HEK293 (cell line): ENCODE measurements at regions not wholly inside any gene's neighbourhood (a gene's known extent, or its start where the extent isn't known, plus 50 kb on each side); places are given as distances from the start of the nearest gene placed in this dataset.

ENCODE experiments used
- CTCF ChIA-PET: fragments of 350-600 bp; formaldehyde crosslinking; extraction: SDS; loops from one replicate; lab custom pipeline; 2021; ENCODE audit warnings: antibody characterized with exemption; lab: Yijun Ruan, JAX
- POLR2A ChIA-PET: fragments of 300-600 bp; formaldehyde crosslinking; extraction: SDS; loops from one replicate; lab custom pipeline; 2020; ENCODE audit warnings: antibody characterized with exemption, inconsistent platforms; lab: Yijun Ruan, JAX
- H3K27ac ChIP-seq: fragments of 200-500 bp; sonication (Bioruptor generic); 2 replicates; pipeline ENCODE4 v1.5.1; 2014; ENCODE audit warnings: low read depth, low read length, control low read depth, inconsistent platforms; ENCODE audit errors: extremely low read depth
- H3K36me3 ChIP-seq, 2 experiments: fragments of 200-500 bp in 1 of 2; sonication (Bioruptor generic) in 1 of 2; 1 replicate in 1 of 2; 2 replicates in 1 of 2; pipeline ENCODE4 v1.5.1; 2014 to 2017; ENCODE audit warnings: inconsistent platforms in 2 of 2, low read length in 2 of 2; ENCODE audit not compliant: control insufficient read depth in 2 of 2, insufficient read depth in 1 of 2
- H3K4me1 ChIP-seq: fragments of 200-500 bp; sonication (Bioruptor generic); 2 replicates; pipeline ENCODE4 v1.5.1; 2014; ENCODE audit warnings: mild to moderate bottlenecking, low read length, inconsistent platforms; ENCODE audit not compliant: control insufficient read depth, insufficient read depth
- H3K4me3 ChIP-seq: 2 replicates; pipeline ENCODE4 v1.5.1; 2011; ENCODE audit warnings: low read depth, mild to moderate bottlenecking, control low read depth, low read length, moderate library complexity
- H3K9me3 ChIP-seq: fragments of 200-500 bp; sonication (Bioruptor generic); 2 replicates; pipeline ENCODE4 v1.5.1; 2014; ENCODE audit warnings: low read depth, low read length, inconsistent platforms; ENCODE audit not compliant: control insufficient read depth, insufficient read depth
- ELK4 ChIP-seq: IDR thresholded peaks from 2 replicates; pipeline ENCODE4 v1.6.1; 2011; ENCODE audit warnings: mild to moderate bottlenecking, low read depth, low read length, borderline replicate concordance
- IKZF3 ChIP-seq: fragments of 450-650 bp; IDR thresholded peaks from 2 replicates; pipeline ENCODE4 v1.5.0; 2018; ENCODE audit warnings: missing biosample characterization, mild to moderate bottlenecking, missing genetic modification characterization, moderate library complexity
- MYNN ChIP-seq: fragments of 450-650 bp; formaldehyde crosslinking; IDR thresholded peaks from 2 replicates; pipeline ENCODE4 v1.5.1; 2016; ENCODE audit warnings: missing biosample characterization, missing genetic modification characterization, borderline replicate concordance
- REST ChIP-seq: fragments of 450-650 bp; formaldehyde crosslinking; IDR thresholded peaks from 2 replicates; pipeline ENCODE4 v1.5.1; 2016; ENCODE audit warnings: missing biosample characterization, missing genetic modification characterization
- SALL2 ChIP-seq: fragments of 450-650 bp; formaldehyde crosslinking; IDR thresholded peaks from 2 replicates; pipeline ENCODE4 v1.5.0; 2017; ENCODE audit warnings: missing biosample characterization, mild to moderate bottlenecking, missing genetic modification characterization, borderline replicate concordance
- SCRT2 ChIP-seq: fragments of 450-650 bp; formaldehyde crosslinking; IDR thresholded peaks from 2 replicates; pipeline ENCODE4 v1.5.1; 2016; ENCODE audit warnings: missing biosample characterization, missing genetic modification characterization
- SP7 ChIP-seq: fragments of 450-650 bp; formaldehyde crosslinking; IDR thresholded peaks from 2 replicates; pipeline ENCODE4 v1.5.1; 2016; ENCODE audit warnings: missing biosample characterization, missing genetic modification characterization
- YY1 ChIP-seq: fragments of 450-650 bp; formaldehyde crosslinking; IDR thresholded peaks from 2 replicates; pipeline ENCODE4 v1.5.1; 2018; ENCODE audit warnings: missing biosample characterization, missing genetic modification characterization
- ZBTB10 ChIP-seq: fragments of 450-650 bp; formaldehyde crosslinking; IDR thresholded peaks from 2 replicates; pipeline ENCODE4 v1.5.1; 2016; ENCODE audit warnings: missing biosample characterization, missing genetic modification characterization
- ZBTB21 ChIP-seq: fragments of 450-650 bp; formaldehyde crosslinking; IDR thresholded peaks from 2 replicates; pipeline ENCODE4 v1.5.1; 2017; ENCODE audit warnings: missing biosample characterization, missing genetic modification characterization
- ZNF133 ChIP-seq: fragments of 450-650 bp; formaldehyde crosslinking; IDR thresholded peaks from 2 replicates; pipeline ENCODE4 v1.5.1; 2016; ENCODE audit warnings: missing biosample characterization, missing genetic modification characterization
- ZNF140 ChIP-seq: fragments of 450-650 bp; formaldehyde crosslinking; IDR thresholded peaks from 2 replicates; pipeline ENCODE4 v1.5.1; 2016; ENCODE audit warnings: missing biosample characterization, missing genetic modification characterization
- ZNF19 ChIP-seq: fragments of 450-650 bp; formaldehyde crosslinking; IDR thresholded peaks from 2 replicates; pipeline ENCODE4; 2016; ENCODE audit warnings: missing biosample characterization, missing genetic modification characterization, low read depth
- ZNF239 ChIP-seq: fragments of 450-650 bp; formaldehyde crosslinking; IDR thresholded peaks from 2 replicates; pipeline ENCODE4 v1.5.1; 2016; ENCODE audit warnings: missing biosample characterization, missing genetic modification characterization
- ZNF311 ChIP-seq: fragments of 450-650 bp; formaldehyde crosslinking; IDR thresholded peaks from 2 replicates; pipeline ENCODE4 v1.5.1; 2017; ENCODE audit warnings: missing biosample characterization, missing genetic modification characterization, borderline replicate concordance
- ZNF362 ChIP-seq: fragments of 450-650 bp; formaldehyde crosslinking; IDR thresholded peaks from 2 replicates; pipeline ENCODE4 v1.5.1; 2016; ENCODE audit warnings: missing biosample characterization, missing genetic modification characterization
- ZNF423 ChIP-seq: fragments of 450-650 bp; formaldehyde crosslinking; IDR thresholded peaks from 2 replicates; pipeline ENCODE4 v1.5.1; 2016; ENCODE audit warnings: missing biosample characterization, missing genetic modification characterization
- ZNF473 ChIP-seq: fragments of 450-650 bp; formaldehyde crosslinking; IDR thresholded peaks from 2 replicates; pipeline ENCODE4 v1.5.1; 2017; ENCODE audit warnings: missing biosample characterization, missing genetic modification characterization
- ZNF549 ChIP-seq: fragments of 450-650 bp; IDR thresholded peaks from 2 replicates; pipeline ENCODE4 v1.5.1; 2018; ENCODE audit warnings: missing biosample characterization, missing genetic modification characterization, mild to moderate bottlenecking, inconsistent platforms, moderate library complexity
- ZNF610 ChIP-seq: fragments of 450-650 bp; formaldehyde crosslinking; IDR thresholded peaks from 2 replicates; pipeline ENCODE4 v1.5.1; 2016; ENCODE audit warnings: missing biosample characterization, missing genetic modification characterization, borderline replicate concordance
- ZNF677 ChIP-seq: fragments of 450-650 bp; IDR thresholded peaks from 2 replicates; pipeline ENCODE4 v1.5.0; 2018; ENCODE audit warnings: missing biosample characterization, mild to moderate bottlenecking, missing genetic modification characterization, moderate library complexity
- ZNF701 ChIP-seq: fragments of 450-650 bp; formaldehyde crosslinking; IDR thresholded peaks from 2 replicates; pipeline ENCODE4 v1.5.1; 2016; ENCODE audit warnings: missing biosample characterization, missing genetic modification characterization
- ZNF704 ChIP-seq: fragments of 450-650 bp; formaldehyde crosslinking; IDR thresholded peaks from 2 replicates; pipeline ENCODE4 v1.5.1; 2016; ENCODE audit warnings: missing biosample characterization, missing genetic modification characterization
- ZNF768 ChIP-seq: fragments of 450-650 bp; formaldehyde crosslinking; IDR thresholded peaks from 2 replicates; pipeline ENCODE4 v1.5.1; 2018; ENCODE audit warnings: missing biosample characterization, mild to moderate bottlenecking, missing genetic modification characterization
- ZNF830 ChIP-seq: fragments of 450-650 bp; IDR thresholded peaks from 2 replicates; pipeline ENCODE4 v1.5.0; 2018; ENCODE audit warnings: missing biosample characterization, missing genetic modification characterization, low read depth, mild to moderate bottlenecking, moderate library complexity

GRCh38 chr6:5909721-5910120 lies 97.0 kb downstream of the NRN1 start (continued):
- TF ChIP-seq ZNF704 (tag by site-specific recombination) (no peak), MYNN (tag by site-specific recombination) (no peak), ZNF549 (tag by site-specific recombination) (no peak), SALL2 (tag by site-specific recombination) (no peak), ZNF140 (tag by site-specific recombination) (no peak)
- TF ChIP-seq, all 188 proteins: peak for 0

- POLR2A ChIA-PET: no interaction called here
- no peak for TF ChIP-seq ELK4
- no peak for TF ChIP-seq ZNF362 (tag by site-specific recombination)
- no peak for TF ChIP-seq ZNF133 (tag by site-specific recombination)
- TF ChIP-seq ZNF423: no peak
- TF ChIP-seq ZNF701 (tag by site-specific recombination): no peak
- TF ChIP-seq ZBTB21 (tag by site-specific recombination): no peak
- no peak for TF ChIP-seq ZNF311
- no peak for TF ChIP-seq ZNF610 (tag by site-specific recombination)
- TF ChIP-seq SCRT2: no peak
- CTCF ChIA-PET: no interaction called here
These were observed 99.9 kb downstream of the NRN1 start for GRCh38 chr6:5906842-5907241.

GRCh38 chr6:5906340-5906670 lies 100.4 kb downstream of the NRN1 start:
- ChIA-PET POLR2A (no interaction called here), CTCF (interaction anchor here (0.6 kb wide), 1 partner anchor 55 kb away, joined by 3 read pairs; no protein-coding TSS in a partner anchor)
- TF ChIP-seq ZNF19 (tag by site-specific recombination) (no peak), ZNF768 (tag by site-specific recombination) (no peak), ZBTB10 (no peak), YY1 (tag by site-specific recombination) (no peak), ZNF473 (tag by site-specific recombination) (no peak), REST (tag by site-specific recombination) (no peak), ZNF239 (tag by site-specific recombination) (no peak), ZNF830 (tag by site-specific recombination) (no peak), SP7 (tag by site-specific recombination) (no peak), ZNF677 (tag by site-specific recombination) (no peak), IKZF3 (tag by site-specific recombination) (no peak)

More at GRCh38 chr6:5906842-5907241, 99.9 kb downstream of the NRN1 start:
- H3K27ac ChIP-seq: no peak overlapping the region
- no peaks in the 10 kb centered on the region for H3K4me1 ChIP-seq
- no peaks in the 10 kb centered on the region for H3K36me3 ChIP-seq
- no peak overlapping the region for H3K4me3 ChIP-seq
- no peaks in the 10 kb centered on the region for H3K9me3 ChIP-seq

More at GRCh38 chr6:5906340-5906670, 100.4 kb downstream of the NRN1 start:
- no peak overlapping the region for H3K27ac ChIP-seq
- no peaks in the 10 kb centered on the region for H3K4me1 ChIP-seq
- H3K4me3 ChIP-seq: no peak overlapping the region
- H3K36me3 ChIP-seq: no peaks in the 10 kb centered on the region
- no peaks in the 10 kb centered on the region for H3K9me3 ChIP-seq
